DOHH2 (cell line): ENCODE measurements at regions not wholly inside any gene's neighbourhood (a gene's known extent, or its start where the extent isn't known, plus 50 kb on each side); places are given as distances from the start of the nearest gene placed in this dataset.

Experiments
- CTCF ChIP-seq: fragments of 200-600 bp; sonication (generic); IDR thresholded peaks from one replicate; pipeline ENCODE4 v1.5.1; 2014; ENCODE audit warnings: antibody characterized with exemption, mild to moderate bottlenecking, low read depth, low read length; ENCODE audit not compliant: poor library complexity, severe bottlenecking
- EZH2phosphoT487 ChIP-seq: fragments of 200-600 bp; sonication (generic); IDR thresholded peaks from 2 replicates; pipeline ENCODE4 v1.6.1; 2017; ENCODE audit warnings: borderline replicate concordance, mild to moderate bottlenecking, antibody characterized with exemption, low read length, moderate library complexity, mixed read lengths

- no peak for TF ChIP-seq CTCF
- TF ChIP-seq EZH2phosphoT487, result no peak
Observed at GRCh38 chr2:138183705-138184104, 219.4 kb downstream of the HNMT start.
